HG03432 (cell line): ENCODE measurements at regions not wholly inside any gene's neighbourhood (a gene's known extent, or its start where the extent isn't known, plus 50 kb on each side); places are given as distances from the start of the nearest gene placed in this dataset.
"Not testable (repeated sequence)": the region's sequence is repeated elsewhere in the genome, so short reads cannot be mapped to it uniquely, and the experiment has no call there.

ENCODE experiments used
- ATAC-seq: cut with Tn5 transposase; IDR thresholded peaks from one replicate; pipeline ENCODE4 v1.9.1; 2021; ENCODE audit warnings: mild to moderate bottlenecking, moderate library complexity; ENCODE audit not compliant: unreplicated experiment

DNA sequence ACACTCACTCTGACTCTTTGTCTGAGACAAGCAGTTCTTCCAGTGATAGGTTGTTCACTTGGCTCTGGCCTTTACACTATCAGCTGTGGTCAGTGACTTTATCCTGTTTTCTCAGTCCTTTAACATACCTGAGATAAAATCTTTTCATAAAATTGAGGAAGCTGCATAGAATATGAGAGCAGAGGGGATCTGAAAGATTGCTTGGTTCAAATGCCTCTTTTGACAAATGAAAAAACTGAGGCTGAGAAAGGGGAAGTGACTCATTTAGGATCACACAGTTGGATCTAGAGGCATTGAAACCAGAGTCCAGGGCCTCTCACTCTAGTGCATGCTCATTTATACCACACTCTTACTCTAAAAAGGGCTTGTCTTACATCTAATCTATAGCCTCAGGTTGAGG is 277.0 kb upstream of the TBX18 start:
- no peak for ATAC-seq

DNA sequence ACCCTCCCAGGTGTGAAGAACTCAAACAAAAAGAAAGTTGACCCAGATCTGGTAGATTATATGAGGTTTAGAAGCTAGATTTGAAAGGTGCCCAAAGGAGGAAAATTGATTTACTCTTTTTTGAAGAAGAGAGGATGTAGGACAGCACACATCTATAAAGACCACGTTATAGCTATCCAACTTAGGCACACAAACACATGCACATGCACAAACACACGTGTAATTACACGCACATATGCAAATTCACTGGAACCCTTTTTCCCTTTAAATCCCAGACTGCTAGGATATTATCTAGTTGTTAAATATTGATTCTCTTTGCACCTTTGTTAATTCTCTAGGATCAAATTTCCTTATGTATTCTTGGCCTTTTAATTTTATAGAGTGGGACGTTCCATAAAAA is 272.8 kb upstream of the TBX18 start:
- no peak for ATAC-seq

DNA sequence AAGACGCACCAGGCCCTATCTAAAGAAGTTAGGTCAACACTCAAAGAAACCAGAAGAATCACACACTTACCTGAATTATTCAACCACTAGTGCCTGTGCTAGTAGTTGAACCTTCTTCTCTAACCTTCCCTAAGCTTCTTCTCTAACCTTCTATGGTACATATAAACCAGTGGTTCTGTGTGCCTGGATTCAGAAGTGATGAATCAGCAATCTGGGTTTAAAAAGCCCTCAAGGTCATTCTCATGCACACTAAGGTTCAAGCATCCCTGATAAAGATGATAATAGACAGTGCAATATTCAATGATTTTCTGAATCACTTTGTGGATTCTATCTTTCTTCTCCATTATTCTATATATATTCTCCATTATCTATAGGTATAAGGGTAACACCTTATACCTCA is 271.4 kb upstream of the TBX18 start:
- ATAC-seq, result no peak

DNA sequence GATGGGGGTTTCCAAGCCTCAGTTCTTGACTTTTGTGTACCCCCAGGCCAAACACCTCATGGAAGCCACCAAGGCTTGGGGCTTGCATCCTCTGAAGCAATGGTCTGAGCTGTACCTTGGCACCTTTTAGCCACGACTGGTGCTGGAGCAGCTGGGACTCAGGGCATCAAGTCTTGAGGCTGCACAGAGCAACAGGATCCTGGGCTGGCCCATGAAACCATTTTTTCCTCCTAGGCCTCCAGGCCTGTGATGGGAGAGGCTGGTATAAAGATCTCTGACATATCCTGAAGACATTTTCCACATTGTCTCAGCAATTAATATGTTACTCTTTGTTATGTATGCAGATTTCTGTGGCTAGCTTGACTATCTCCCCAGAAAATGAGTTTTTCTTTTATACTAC is 269.1 kb upstream of the TBX18 start:
- ATAC-seq, result no peak

DNA sequence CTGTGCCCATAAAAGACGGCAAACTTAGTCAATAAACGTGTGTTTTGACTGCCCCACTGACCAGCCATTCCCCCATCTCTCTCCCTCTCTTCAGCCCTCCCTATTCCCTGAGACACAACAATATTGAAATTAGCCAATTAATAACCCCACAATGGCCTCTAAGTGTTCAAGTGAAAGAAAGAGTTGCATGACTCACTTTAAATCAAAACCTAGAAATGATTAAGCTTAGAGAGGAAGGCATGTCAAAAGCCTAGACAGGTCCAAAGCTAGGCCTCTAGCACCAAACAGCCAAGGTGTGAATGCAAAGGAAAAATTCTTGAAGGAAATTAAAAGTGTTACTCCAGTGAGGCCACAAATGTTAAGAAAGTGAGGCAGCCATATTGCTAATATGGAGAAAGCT is 261.6 kb upstream of the TBX18 start:
- no peak for ATAC-seq

DNA sequence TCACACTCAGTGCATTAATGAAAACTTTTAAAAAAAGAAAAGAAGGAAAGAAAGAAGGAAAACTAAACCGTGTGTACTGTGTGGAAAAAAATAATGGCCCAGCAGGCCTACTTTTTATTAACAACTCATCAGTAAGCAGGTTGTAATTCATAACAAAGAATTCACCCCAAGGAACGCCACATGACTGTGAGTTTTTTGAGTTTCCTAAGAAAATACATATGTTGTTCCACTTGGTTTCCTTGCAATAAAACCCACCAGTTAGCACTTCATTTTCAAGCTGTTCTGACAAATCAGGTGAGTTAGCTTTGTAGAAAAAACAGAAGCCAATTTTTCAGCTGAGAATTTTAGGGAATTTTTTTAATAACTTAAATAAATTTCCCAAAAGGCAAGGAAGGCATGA is 259.3 kb upstream of the TBX18 start:
- no peak for ATAC-seq

DNA sequence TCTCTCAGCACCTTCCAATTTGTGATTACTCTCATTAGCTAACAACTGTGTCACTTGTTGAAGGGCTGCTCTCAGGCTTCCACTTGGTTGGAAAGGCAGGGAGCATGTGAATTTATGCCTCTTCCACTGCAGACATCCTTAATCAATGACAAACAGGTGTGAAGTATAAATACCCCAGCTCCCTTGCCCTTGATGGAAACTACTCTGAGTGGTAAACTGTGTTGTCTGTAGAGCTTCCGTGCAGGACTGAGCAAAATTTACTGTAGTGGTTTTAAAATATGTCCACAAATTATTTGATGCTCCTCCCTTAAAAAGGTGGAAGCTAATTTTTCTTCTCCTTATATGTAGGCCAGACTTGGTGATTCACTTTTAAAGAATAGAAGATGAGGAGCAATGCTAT is 253.0 kb upstream of the TBX18 start:
- no peak for ATAC-seq

DNA sequence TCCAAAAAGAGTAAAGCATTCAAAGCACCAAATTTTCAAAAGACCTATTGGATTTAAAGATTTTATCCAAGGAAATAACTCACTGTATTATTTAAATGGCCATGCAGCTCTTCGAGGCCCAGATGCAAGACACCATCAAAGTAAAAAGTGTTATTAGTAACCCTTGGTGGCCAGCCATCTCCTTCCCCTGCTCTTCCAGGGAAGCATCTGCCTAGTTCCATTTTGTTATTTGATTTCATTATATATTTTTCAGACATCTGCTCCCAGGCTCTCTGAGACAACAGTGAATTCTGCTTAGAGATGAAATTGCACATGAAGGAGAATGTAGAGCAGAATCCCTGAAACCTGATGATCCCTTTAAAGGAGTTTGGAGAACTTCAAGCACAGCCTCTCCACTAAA is 252.3 kb upstream of the TBX18 start:
- no peak for ATAC-seq

DNA sequence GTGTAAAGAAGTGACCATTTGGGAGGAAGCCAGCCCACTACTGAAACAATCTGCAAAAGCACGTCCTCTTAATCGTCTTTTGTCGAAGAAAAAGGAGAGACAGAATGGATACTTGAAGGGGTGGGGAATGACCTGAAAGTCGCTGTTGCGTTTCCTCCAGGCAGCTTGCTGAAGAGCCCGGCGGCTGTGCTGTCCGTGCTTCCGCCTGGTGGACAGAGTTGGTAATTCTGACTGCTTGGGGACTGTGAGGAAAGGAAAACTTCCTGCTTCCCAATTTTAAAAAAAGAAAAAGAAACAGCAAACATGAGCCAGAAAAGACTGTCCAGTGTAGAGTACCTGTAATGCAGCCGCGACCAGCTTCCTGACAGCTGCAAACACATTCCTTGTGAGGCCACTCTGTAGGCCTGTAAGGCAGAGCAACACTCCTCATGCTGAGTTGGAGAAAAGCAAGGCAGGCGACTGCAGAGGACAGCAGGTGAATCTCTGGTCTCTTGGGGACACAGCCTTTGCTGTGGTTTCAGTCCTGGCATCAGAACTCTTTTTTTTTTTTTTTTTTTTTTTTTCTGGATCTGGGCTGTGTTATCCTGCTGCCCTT is 251.1 kb upstream of the TBX18 start:
- ATAC-seq, result peak; percentile 87

DNA sequence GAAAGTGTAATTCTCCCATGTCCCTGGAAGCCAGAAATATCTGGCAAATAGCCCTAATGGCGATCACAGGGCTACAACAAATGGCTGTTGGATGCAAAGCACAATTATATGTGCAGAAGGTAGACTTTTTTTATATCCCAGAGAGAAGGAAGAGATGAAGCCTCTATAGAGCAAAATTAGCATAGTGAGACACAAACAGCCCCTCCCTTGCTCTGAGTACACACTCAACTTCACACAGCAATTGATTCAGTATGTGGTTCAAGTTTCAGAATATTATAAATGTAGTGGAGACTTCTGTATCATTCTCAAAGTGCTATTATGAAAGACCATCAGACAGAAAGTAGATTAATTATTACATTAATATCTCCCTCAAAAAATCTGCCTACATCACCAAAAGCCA is 246.5 kb upstream of the TBX18 start:
- ATAC-seq, result no peak

DNA sequence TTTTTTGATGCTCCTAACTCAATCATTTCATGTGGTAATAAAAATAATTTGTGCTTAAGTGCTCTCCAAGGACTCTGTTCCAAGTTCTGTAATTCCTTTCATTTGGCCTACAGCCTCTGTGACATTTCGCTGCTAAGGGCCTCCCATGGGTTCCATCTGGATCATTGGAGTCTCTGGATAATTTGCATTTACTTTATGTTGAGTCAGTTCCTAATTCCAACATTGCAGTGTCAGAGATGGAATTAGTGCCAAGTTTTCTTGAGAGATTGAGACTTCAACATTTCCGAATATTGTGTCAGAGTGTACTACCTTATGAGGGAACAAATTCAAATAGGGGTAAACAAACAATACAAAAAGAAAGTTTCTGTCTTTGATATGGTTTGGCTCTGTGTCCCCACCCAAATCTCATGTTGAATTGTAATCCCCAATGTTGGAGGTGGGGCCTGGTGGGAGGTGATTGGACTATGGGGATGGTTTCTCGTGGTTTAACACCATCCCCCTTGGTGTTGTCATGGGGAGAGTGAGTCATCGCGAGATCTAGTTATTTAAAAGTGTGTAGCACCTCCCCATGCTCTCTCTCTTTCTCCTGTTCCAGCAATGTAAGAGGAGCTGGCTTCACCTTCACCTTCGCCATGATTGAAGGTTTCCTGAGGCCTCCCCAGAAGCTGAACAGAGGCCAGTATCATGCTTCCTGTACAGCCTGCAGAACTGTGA is 244.1 kb upstream of the TBX18 start:
- ATAC-seq, result no peak

DNA sequence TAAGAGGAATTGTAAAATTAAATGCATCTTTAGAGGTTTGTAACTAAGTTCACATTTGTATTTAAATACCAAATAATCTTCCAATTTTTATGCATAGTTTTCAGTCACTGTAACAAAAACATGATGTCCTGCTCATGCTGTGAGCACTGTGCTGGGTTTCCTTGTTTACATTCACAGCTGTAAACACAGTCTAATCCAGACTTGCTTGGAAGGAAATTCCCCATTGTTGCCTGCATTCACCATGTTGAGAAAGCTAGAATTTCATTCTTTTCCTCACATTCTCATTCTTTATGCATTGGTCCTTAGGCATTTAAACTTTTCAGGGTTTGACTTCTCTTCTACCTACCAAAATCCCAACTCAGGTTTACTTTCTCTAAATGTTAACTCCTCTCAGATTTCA is 242.0 kb upstream of the TBX18 start:
- no peak for ATAC-seq

DNA sequence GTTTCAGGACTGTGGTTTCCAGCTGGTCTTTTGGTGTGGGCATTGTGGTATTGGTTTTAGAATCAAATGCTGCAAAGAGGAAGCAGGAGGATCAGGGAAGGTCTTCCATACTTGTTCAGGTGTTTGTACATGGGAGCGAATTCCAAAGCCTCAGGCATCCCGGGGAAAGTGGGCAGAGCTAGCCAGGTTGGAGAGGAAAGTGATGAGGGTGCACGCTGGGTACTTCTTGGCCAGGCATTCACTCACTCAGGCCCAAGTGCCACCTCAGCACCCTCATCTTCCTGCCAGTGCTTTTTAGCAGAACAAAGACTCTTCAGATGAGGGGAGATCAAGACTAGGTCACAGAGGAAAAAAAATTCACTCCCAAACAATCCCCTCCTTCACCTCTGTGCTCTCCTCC is 241.1 kb upstream of the TBX18 start:
- ATAC-seq, result no peak

DNA sequence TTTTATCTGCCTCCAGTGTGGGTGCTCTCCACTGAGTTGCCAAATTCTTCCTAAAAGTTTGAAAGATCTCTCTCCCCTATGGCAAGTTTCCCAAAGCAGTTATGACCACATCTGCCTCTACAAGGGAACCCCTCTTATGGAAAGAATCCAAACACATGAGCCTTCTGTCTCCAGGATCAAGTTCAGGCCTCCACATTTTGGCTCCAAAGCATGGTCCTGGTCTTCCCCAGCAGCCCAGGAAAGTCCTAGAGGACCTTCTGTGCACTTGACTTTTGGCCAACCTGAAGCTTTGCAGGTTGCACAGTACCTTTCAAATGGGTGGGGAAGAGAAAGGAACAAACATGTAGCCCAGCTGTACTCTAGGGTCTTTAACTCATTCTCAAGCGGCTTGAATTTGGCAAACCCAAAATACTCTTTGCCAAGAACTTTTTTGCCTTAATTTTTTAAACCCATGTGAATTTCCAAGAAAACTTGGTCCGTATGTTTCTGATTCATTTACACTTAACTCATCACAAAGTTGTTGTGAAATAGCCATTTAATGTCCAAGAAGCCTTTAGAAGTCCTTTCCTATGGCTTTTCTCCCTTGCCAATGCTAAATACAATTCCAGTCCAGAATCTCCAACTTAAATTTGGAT is 240.1 kb upstream of the TBX18 start:
- ATAC-seq, result no peak

DNA sequence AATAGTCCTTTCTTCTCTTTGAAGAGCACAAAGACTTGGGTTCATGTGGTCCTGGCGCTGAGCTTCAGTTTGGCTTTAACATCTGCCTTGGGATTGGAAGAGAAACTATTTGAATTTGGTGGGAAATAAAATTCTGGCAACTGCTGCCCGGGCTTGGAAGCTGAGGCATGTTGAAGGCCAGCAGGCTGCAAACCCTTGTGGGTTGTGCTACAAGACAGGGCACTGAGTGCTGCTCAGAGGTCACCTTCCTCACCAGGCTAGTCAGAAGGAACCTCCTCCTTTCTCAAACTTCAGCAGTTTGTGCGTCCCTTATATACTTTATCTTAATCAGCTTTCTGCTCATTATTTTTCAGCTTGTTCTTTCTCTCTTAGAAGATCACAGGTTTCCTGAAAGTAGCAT is 238.4 kb upstream of the TBX18 start:
- ATAC-seq, result no peak

DNA sequence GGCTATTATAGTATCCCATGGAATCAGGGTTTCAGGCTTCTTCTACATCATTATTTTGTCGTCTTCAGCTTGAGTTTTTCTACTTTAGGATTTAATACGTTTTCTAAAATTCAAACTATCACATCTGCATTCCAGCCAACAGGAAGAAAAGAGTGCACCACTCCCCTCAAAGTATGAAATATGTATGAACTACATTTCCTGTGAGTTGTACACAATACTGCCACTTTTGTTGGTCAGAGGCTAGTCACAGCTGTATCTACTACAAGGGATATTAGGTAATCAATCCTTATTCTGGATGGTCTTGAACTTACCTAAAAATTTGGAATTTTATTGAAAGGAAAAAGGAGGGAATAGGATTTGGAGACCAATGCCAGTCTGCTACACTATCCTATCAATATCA is 235.6 kb upstream of the TBX18 start:
- no peak for ATAC-seq

DNA sequence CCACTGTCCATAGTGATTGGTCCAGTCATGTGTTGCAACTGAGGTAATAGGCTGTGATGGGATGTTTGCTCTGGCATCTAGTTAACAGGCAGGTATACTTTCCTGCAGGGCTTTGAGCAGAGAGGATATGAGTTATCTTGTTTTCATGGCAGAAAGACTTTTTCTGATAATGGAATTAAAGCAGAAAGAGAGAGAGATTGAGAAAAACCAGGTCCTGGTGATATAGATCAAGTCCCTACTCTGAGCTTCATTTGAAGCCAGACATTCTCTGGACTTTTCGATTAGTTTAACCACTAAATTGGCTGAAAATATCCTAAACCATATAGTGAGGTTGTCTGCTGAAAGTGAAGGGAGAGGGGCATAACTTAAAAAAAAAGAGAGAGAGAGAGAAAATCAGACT is 233.8 kb upstream of the TBX18 start:
- ATAC-seq, result no peak

DNA sequence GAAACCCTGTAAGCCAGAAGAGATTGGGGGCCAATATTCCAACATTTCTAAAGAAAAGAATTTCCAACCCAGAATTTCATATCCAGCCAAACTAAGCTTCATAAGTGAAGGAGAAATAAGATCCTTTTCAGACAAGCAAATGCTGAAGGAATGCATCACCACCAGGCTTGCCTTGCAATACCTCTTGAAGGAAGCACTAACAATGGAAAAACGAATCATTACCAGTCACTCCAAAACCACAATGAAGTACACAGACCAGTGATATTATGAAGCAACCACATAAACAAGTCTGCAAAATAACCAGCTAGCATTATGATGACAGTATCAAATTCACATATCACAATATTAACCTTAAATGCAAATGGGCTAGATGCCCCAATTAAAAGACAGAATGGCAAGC is 224.4 kb upstream of the TBX18 start:
- ATAC-seq, result not testable (repeated sequence)

DNA sequence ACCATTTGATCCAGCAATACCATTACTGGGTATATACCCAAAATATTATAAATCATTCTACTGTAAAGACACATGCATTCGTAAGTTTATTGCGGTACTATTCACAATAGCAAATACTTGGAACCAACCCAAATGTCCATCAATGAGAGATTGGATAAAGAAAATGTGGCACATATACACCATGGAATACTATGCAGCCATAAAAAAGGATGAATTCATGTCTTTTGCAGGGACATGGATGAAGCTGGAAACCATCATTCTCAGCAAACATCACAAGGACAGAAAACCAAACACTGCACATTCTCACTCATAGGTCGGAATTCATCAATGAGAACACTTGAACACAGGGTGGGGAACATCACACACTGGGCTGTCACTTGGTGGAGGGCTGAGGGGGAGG is 221.1 kb upstream of the TBX18 start:
- not testable (repeated sequence) for ATAC-seq

DNA sequence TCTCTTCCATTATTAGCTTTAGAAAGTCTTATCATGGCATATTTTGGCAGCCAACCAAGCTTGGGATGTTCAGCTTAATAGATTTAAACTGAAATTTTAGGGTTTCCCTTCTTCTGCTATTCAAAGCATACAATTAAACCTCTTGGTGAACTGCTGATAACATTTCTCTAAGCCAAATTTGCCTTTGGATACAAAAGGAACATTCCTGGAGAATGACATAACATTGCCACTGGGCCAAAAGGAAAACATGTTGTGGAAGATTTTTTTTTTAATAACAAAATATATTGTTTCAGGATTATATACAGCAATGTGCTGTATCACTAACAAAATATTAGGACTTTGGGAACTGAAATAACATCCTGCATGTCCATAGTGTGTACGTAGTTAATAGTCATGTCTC is 215.1 kb upstream of the TBX18 start:
- no peak for ATAC-seq

DNA sequence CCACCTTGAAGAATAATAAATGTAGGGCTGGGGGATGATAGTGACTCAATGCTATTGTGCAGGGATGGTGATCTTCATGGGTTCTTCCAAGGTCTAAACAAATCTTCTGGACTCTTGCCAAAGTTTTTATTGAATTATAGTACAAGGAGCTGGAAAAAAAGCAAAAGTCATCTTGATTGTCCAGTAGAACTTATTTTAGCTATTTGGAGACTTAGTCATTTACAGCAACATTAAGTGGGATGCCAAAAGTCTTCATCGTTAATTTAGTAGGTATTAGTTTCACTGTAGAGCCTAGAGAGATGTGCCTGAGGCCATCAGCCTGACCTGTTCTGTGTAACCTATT is 212.9 kb upstream of the TBX18 start:
- no peak for ATAC-seq

DNA sequence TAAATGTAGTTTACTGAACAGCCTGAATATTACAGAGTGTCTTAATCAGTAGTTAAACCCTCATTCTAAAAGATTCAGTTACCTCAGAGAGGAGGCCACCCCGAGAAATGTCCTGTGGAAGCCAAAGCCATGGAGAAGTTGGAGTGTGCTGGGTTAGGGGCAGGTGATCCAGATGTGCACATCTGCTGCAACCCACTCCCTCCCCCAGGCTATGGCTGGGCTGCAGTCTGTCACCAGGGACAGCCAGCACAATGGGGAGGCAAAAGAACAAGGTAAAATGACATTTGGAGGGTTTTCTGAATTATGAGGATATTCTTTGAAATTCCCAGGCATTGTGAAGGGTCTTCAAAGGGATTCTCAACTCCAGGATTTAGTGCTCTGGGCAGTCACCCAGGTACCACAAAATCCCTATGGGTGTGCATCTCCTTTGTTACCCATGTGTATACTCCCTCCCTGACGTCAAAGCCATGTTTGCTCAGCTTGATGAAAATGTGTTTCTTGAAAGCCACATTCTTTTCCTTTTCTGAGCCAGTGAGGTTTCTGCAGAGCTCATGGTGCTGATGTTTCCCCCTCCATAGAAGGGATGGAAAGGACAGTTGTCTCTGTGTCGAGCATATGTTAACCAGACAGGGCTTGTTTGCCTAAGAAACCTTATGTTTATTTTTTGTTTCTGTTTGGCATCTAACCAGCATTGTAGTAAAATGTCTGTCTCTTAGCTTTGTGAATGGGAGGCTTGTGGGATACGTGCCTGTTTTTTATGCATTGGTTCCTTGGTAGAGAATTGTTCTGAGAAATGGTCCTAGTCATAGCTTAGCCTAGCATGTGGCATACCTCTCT is 212.3 kb upstream of the TBX18 start:
- no peak for ATAC-seq
